Fibroblast of lung (primary cell): ENCODE measurements at regions not wholly inside any gene's neighbourhood (a gene's known extent, or its start where the extent isn't known, plus 50 kb on each side); places are given as distances from the start of the nearest gene placed in this dataset.

Experiments
- DNase-seq, 2 donors: peaks; one replicate each; pipeline versions ENCODE4 v3.0.0 to v3.0.0-alpha.2; 2010; ENCODE audit warnings: low read depth in 2 of 2
- H2AFZ ChIP-seq: 2 replicates; pipeline ENCODE4 v1.5.1; 2012; ENCODE audit warnings: low read length, control low read depth, inconsistent platforms
- H3K27ac ChIP-seq: 2 replicates; pipeline ENCODE4 v1.5.1; 2011; ENCODE audit warnings: low read length, control low read depth; ENCODE audit not compliant: insufficient read depth
- H3K27me3 ChIP-seq: 2 replicates; pipeline ENCODE4 v1.5.1; 2011; ENCODE audit warnings: mild to moderate bottlenecking, low read length; ENCODE audit not compliant: control insufficient read depth, insufficient read depth
- H3K36me3 ChIP-seq: 2 replicates; pipeline ENCODE4 v1.5.1; 2011; ENCODE audit warnings: low read length; ENCODE audit not compliant: control insufficient read depth, insufficient read depth
- H3K4me1 ChIP-seq: 2 replicates; pipeline ENCODE4 v1.5.1; 2011; ENCODE audit warnings: low read length; ENCODE audit not compliant: control insufficient read depth, insufficient read depth; ENCODE audit errors: extremely low read depth
- H3K4me2 ChIP-seq: 2 replicates; pipeline ENCODE4 v1.5.1; 2011; ENCODE audit warnings: low read length, control low read depth; ENCODE audit not compliant: insufficient read depth; ENCODE audit errors: extremely low read depth
- H3K4me3 ChIP-seq, 4 experiments: fragments of 200-600 bp in 1 of 4; sonication (generic) in 1 of 4; replicated peaks in 1 of 4; 2 replicates each; pipeline ENCODE4 v1.5.1; 2011 to 2016; ENCODE audit warnings: low read length in 4 of 4, low read depth in 3 of 4, mild to moderate bottlenecking in 3 of 4, control low read depth in 2 of 4, inconsistent platforms in 1 of 4, mixed read lengths in 1 of 4; ENCODE audit not compliant: insufficient read depth in 1 of 4; ENCODE audit errors: control extremely low read depth in 1 of 4
- H3K79me2 ChIP-seq: 2 replicates; pipeline ENCODE4 v1.5.1; 2012; ENCODE audit warnings: mild to moderate bottlenecking, low read length, inconsistent platforms; ENCODE audit not compliant: control insufficient read depth, insufficient read depth
- H3K9ac ChIP-seq: 2 replicates; pipeline ENCODE4 v1.5.1; 2011; ENCODE audit warnings: mild to moderate bottlenecking, low read length, control low read depth; ENCODE audit not compliant: insufficient read depth
- H3K9me3 ChIP-seq: 2 replicates; pipeline ENCODE4 v1.5.1; 2012; ENCODE audit warnings: low read depth, low read length; ENCODE audit not compliant: control insufficient read depth, insufficient read depth
- H4K20me1 ChIP-seq: 2 replicates; pipeline ENCODE4 v1.5.1; 2011; ENCODE audit warnings: low read length; ENCODE audit not compliant: control insufficient read depth, insufficient read depth; ENCODE audit errors: extremely low read depth
- CTCF ChIP-seq, 2 donors: IDR thresholded peaks in 1 of 2; conservative IDR thresholded peaks in 1 of 2; 1 replicate in 1 of 2; 2 replicates in 1 of 2; pipeline ENCODE4 v1.5.1; 2011 to 2012; ENCODE audit warnings: low read length in 2 of 2, control low read depth in 1 of 2, inconsistent platforms in 1 of 2, low read depth in 1 of 2, mild to moderate bottlenecking in 1 of 2
- EZH2 ChIP-seq: IDR thresholded peaks from 2 replicates; pipeline ENCODE4 v1.5.1; 2012; ENCODE audit warnings: low read length, control low read depth, mild to moderate bottlenecking; ENCODE audit errors: missing control alignments

GRCh38 chr6:112983713-112984261 lies 636.7 kb downstream of the RFPL4B start:
- no peaks in the 10 kb centered on the region for H3K27me3 ChIP-seq
- no peak overlapping the region for H3K9ac ChIP-seq
- TF ChIP-seq CTCF (conservative IDR thresholded peaks at IDR 0.05 in 1 of 2, IDR thresholded peaks at IDR 0.05 in 1 of 2; ENCODE audit: low read depth in 1 of 2, low read length in 2 of 2) (no peak), EZH2 (no peak)
- H3K4me2 ChIP-seq = no peak overlapping the region
- peak in 1 of 2 donors; percentile 67 for DNase-seq
- no peak overlapping the region for H3K4me3 ChIP-seq
- H3K36me3 ChIP-seq = no peaks in the 10 kb centered on the region
- H3K79me2 ChIP-seq = no peaks in the 10 kb centered on the region
- no peaks in the 10 kb centered on the region for H4K20me1 ChIP-seq
- no peaks in the 10 kb centered on the region for H3K4me1 ChIP-seq
- no peaks in the 10 kb centered on the region for H3K9me3 ChIP-seq
- H3K27ac ChIP-seq = no peak overlapping the region
- no peak overlapping the region for H2AFZ ChIP-seq

DNA sequence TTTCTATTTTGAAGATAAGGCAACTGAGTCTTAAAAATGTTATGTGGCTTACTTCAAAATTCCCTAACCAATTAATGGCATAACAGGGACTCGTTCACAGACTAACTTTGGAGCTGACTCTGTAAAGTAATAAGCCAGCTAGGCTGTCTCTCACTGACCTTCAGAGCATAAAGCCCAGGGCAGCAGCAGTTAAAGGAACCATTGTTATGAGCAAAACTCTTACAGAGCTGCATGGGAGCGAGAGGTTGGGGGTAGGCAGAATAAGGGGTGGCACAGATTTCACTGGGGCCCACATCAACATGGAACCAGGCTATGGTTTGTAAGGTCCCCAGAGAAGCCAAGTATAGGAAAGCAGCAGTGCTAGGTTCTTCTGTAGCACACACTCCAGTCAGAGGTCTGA lies 637.8 kb downstream of the RFPL4B start:
- H3K36me3 ChIP-seq = no peaks in the 10 kb centered on the region
- no peak for DNase-seq
- H3K27ac ChIP-seq = no peak overlapping the region
- no peak overlapping the region for H3K4me2 ChIP-seq
- H3K27me3 ChIP-seq = no peaks in the 10 kb centered on the region
- H3K4me1 ChIP-seq = no peaks in the 10 kb centered on the region
- H3K9me3 ChIP-seq = no peaks in the 10 kb centered on the region
- no peak overlapping the region for H3K9ac ChIP-seq
- H3K4me3 ChIP-seq = no peak overlapping the region
- no peak for TF ChIP-seq EZH2
- TF ChIP-seq CTCF (conservative IDR thresholded peaks at IDR 0.05 in 1 of 2, IDR thresholded peaks at IDR 0.05 in 1 of 2; ENCODE audit: low read depth in 1 of 2, low read length in 2 of 2) = no peak
- H3K79me2 ChIP-seq = no peaks in the 10 kb centered on the region
- H4K20me1 ChIP-seq = no peaks in the 10 kb centered on the region
- H2AFZ ChIP-seq = no peak overlapping the region

DNA sequence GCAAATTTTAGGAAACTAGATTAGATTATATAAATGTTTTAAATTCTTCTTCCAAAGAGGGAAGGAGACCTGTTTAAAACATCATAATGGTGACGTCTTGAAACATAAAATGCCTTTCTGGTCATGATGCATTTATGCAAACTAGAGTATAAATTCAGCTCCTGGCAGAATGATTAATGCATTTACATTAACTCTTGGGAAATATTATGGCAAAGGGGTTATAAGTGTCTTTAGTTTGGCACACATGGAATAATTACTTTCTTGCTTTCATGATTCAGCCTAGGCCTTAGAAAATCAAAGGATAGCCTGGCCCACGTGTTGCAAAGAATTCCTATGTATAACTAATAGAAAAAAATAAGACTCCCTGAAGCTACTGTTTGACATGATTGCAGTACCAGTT lies 639.2 kb downstream of the RFPL4B start:
- Histone ChIP-seq H3K4me3 (no peak overlapping the region), H3K9me3 (no peaks in the 10 kb centered on the region), H3K27ac (no peak overlapping the region), H3K36me3 (no peaks in the 10 kb centered on the region), H3K9ac (no peak overlapping the region), H2AFZ (no peak overlapping the region), H4K20me1 (no peaks in the 10 kb centered on the region), H3K27me3 (no peaks in the 10 kb centered on the region), H3K4me2 (no peak overlapping the region), H3K79me2 (no peaks in the 10 kb centered on the region), H3K4me1 (no peaks in the 10 kb centered on the region)
- DNase-seq = peak in 1 of 2 donors; percentile 50
- TF ChIP-seq CTCF (conservative IDR thresholded peaks at IDR 0.05 in 1 of 2, IDR thresholded peaks at IDR 0.05 in 1 of 2; ENCODE audit: low read depth in 1 of 2, low read length in 2 of 2) (no peak), EZH2 (no peak)
